ENCODE measurements at regions not wholly inside any gene's neighbourhood (a gene's known extent, or its start where the extent isn't known, plus 50 kb on each side); places are given as distances from the start of the nearest gene placed in this dataset.

GRCh38 chr4:63505714-63506460 is 903.4 kb downstream of the TECRL start:
- TF ChIP-seq EP300 (IDR thresholded peaks at IDR 0.05), result no peak
- no peak for TF ChIP-seq POLR2A (IDR thresholded peaks at IDR 0.05)
- no peak for TF ChIP-seq CTCF (IDR thresholded peaks at IDR 0.05)
- Histone ChIP-seq H3K4me1 (no peaks in the 10 kb centered on the region), H3K9me3 (no peaks in the 10 kb centered on the region), H3K4me3 (no peak overlapping the region), H3K36me3 (no peaks in the 10 kb centered on the region), H3K27me3 (no peaks in the 10 kb centered on the region), H3K27ac (no peak overlapping the region)
- DNase-seq (ENCODE audit: low spot score in 2 of 2), result no peak
- WGBS, 2 donors, result 92 to 100% methylated on average over 2 of the region's 2 CpGs

- Histone ChIP-seq H3K4me1 (no peaks in the 10 kb centered on the region), H3K36me3 (no peaks in the 10 kb centered on the region), H3K4me3 (no peak overlapping the region), H3K27ac (no peak overlapping the region), H3K27me3 (no peaks in the 10 kb centered on the region), H3K9me3 (no peaks in the 10 kb centered on the region)
- TF ChIP-seq EP300 (IDR thresholded peaks at IDR 0.05) (no peak), POLR2A (IDR thresholded peaks at IDR 0.05) (no peak), CTCF (IDR thresholded peaks at IDR 0.05) (no peak)
- DNase-seq (ENCODE audit: low spot score in 2 of 2), result no peak
Observed at GRCh38 chr4:63493265-63493664, 916.0 kb downstream of the TECRL start.

GRCh38 chr4:63492515-63492914 is 916.7 kb downstream of the TECRL start:
- H3K9me3 ChIP-seq, result no peaks in the 10 kb centered on the region
- no peak for TF ChIP-seq EP300 (IDR thresholded peaks at IDR 0.05)
- no peak for TF ChIP-seq POLR2A (IDR thresholded peaks at IDR 0.05)
- no peak for TF ChIP-seq CTCF (IDR thresholded peaks at IDR 0.05)
- no peak overlapping the region for H3K27ac ChIP-seq
- H3K4me3 ChIP-seq, result no peak overlapping the region
- DNase-seq (ENCODE audit: low spot score in 2 of 2), result no peak
- no peaks in the 10 kb centered on the region for H3K36me3 ChIP-seq
- H3K4me1 ChIP-seq, result no peaks in the 10 kb centered on the region
- H3K27me3 ChIP-seq, result no peaks in the 10 kb centered on the region

DNA sequence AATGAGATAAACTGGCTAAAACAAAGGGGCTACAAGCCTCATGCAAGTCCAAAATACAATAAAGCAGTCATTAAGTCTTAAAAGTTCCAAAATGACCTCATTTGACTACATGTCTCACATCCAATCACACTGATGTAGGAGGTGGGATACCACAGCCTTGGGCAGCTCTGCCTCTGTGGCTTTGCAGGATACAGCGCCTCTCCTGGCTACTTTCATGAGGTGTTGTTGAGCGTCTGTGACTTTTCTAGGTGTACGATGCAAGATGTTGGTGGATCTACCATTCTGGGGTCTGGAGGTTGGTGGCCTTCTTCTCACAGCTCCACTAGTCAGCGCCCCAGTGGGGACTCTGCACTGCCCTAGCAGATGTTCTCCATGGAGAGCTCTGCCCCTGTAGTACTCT is 944.9 kb downstream of the TECRL start:
- H3K9me3 ChIP-seq, result peaks cover 0 to 5% (median 0%) of the 10 kb centered on the region in 4 donors
- TF ChIP-seq EP300 (IDR thresholded peaks at IDR 0.05) (no peak), POLR2A (IDR thresholded peaks at IDR 0.05) (no peak), CTCF (IDR thresholded peaks at IDR 0.05) (no peak)
- no peak overlapping the region for H3K4me3 ChIP-seq
- no peaks in the 10 kb centered on the region for H3K4me1 ChIP-seq
- H3K27ac ChIP-seq, result no peak overlapping the region
- H3K27me3 ChIP-seq, result no peaks in the 10 kb centered on the region
- H3K36me3 ChIP-seq, result no peaks in the 10 kb centered on the region
- DNase-seq (ENCODE audit: low spot score in 2 of 2), result no peak
- 95 to 98% methylated on average over 3 to 4 of the region's 4 CpGs for WGBS, 2 donors

GRCh38 chr4:63460075-63460474 is 949.2 kb downstream of the TECRL start:
- WGBS, 2 donors, result 60 to 78% methylated on average over 2 of the region's 2 CpGs
- Histone ChIP-seq H3K4me3 (no peak overlapping the region), H3K36me3 (no peaks in the 10 kb centered on the region), H3K27me3 (no peaks in the 10 kb centered on the region), H3K27ac (no peak overlapping the region), H3K4me1 (no peaks in the 10 kb centered on the region), H3K9me3 (peaks cover 0 to 5% (median 0%) of the 10 kb centered on the region in 4 donors)
- no peak for TF ChIP-seq EP300 (IDR thresholded peaks at IDR 0.05)
- TF ChIP-seq CTCF (IDR thresholded peaks at IDR 0.05), result no peak
- no peak for TF ChIP-seq POLR2A (IDR thresholded peaks at IDR 0.05)
- DNase-seq (ENCODE audit: low spot score in 2 of 2), result no peak
